ENCODE measurements at regions not wholly inside any gene's neighbourhood (a gene's known extent, or its start where the extent isn't known, plus 50 kb on each side); places are given as distances from the start of the nearest gene placed in this dataset.

GRCh38 chr2:111696226-111696625 is 187.8 kb downstream of the ANAPC1 start:
- peaks cover 5% of the 10 kb centered on the region for H3K79me1 ChIP-seq (ENCODE audit: low read length)
- no peak overlapping the region for H4K91ac ChIP-seq (ENCODE audit: low read depth, low read length)
- no CpG with 5 or more reads among the region's 3 CpGs for WGBS (ENCODE audit: extremely low coverage, insufficient coverage, insufficient read length)

GRCh38 chr2:111697560-111697959 is 186.4 kb downstream of the ANAPC1 start:
- H3K79me2 ChIP-seq (ENCODE audit: control insufficient read depth, insufficient read depth, low read length, poor library complexity) = no peaks in the 10 kb centered on the region
- no peak overlapping the region for H3K23ac ChIP-seq (ENCODE audit: low read length)
- H4K8ac ChIP-seq (ENCODE audit: low read depth, low read length) = no peak overlapping the region
- no peak overlapping the region for H4K91ac ChIP-seq (ENCODE audit: low read depth, low read length)
- no peak overlapping the region for H2BK12ac ChIP-seq (ENCODE audit: low read length)
- H3K9me3 ChIP-seq (ENCODE audit: insufficient read depth, low read depth, low read length) = peaks cover 2% of the 10 kb centered on the region
- H3K36me3 ChIP-seq (ENCODE audit: control insufficient read depth in 1 of 2, insufficient read depth in 2 of 2, low read length in 2 of 2) = no peaks in the 10 kb centered on the region
- H2AFZ ChIP-seq (ENCODE audit: insufficient read depth, low read length, poor library complexity) = no peak overlapping the region
- H3K4me1 ChIP-seq (ENCODE audit: control insufficient read depth in 1 of 2, insufficient read depth in 2 of 2, low read length in 2 of 2) = peaks cover 17 to 22% of the 10 kb centered on the region in 2 experiments
- DNase-seq = no peak
- H3K9ac ChIP-seq (ENCODE audit: low read length) = no peak overlapping the region
- H2BK120ac ChIP-seq (ENCODE audit: insufficient read depth, low read length, poor library complexity) = no peak overlapping the region
- no peak overlapping the region for H3K14ac ChIP-seq (ENCODE audit: low read length)
- no peak overlapping the region for H3K4me2 ChIP-seq (ENCODE audit: low read length)
- no peaks in the 10 kb centered on the region for H3K27me3 ChIP-seq (ENCODE audit: insufficient read depth, low read length)
- H3K4ac ChIP-seq (ENCODE audit: low read depth, low read length) = no peak overlapping the region
- H3K79me1 ChIP-seq (ENCODE audit: low read length) = peaks cover 8% of the 10 kb centered on the region
- no peak overlapping the region for H3K18ac ChIP-seq (ENCODE audit: low read length)
- H2BK5ac ChIP-seq (ENCODE audit: low read depth, low read length, poor library complexity) = no peak overlapping the region
- H2AK5ac ChIP-seq (ENCODE audit: low read length) = no peak overlapping the region
- H4K12ac ChIP-seq (ENCODE audit: low read depth, low read length) = no peak overlapping the region
- WGBS (ENCODE audit: extremely low coverage, insufficient coverage, insufficient read length) = no CpG with 5 or more reads among the region's 8 CpGs
- no peak overlapping the region for H3K4me3 ChIP-seq (ENCODE audit: low read depth, low read length)
- no peak overlapping the region for H3K27ac ChIP-seq (ENCODE audit: low read depth, low read length)

More at GRCh38 chr2:111696226-111696625, 187.8 kb downstream of the ANAPC1 start:
- H3K27me3 ChIP-seq (ENCODE audit: insufficient read depth, low read length) = no peaks in the 10 kb centered on the region
- no peak overlapping the region for H2BK120ac ChIP-seq (ENCODE audit: insufficient read depth, low read length, poor library complexity)
- no peak overlapping the region for H3K4ac ChIP-seq (ENCODE audit: low read depth, low read length)
- H3K18ac ChIP-seq (ENCODE audit: low read length) = no peak overlapping the region
- H3K27ac ChIP-seq (ENCODE audit: low read depth, low read length) = no peak overlapping the region
- no peaks in the 10 kb centered on the region for H3K36me3 ChIP-seq (ENCODE audit: control insufficient read depth in 1 of 2, insufficient read depth in 2 of 2, low read length in 2 of 2)
- H3K9me3 ChIP-seq (ENCODE audit: insufficient read depth, low read depth, low read length) = peaks cover 2% of the 10 kb centered on the region
- H4K8ac ChIP-seq (ENCODE audit: low read depth, low read length) = no peak overlapping the region
- H2BK12ac ChIP-seq (ENCODE audit: low read length) = no peak overlapping the region
- no peak overlapping the region for H4K12ac ChIP-seq (ENCODE audit: low read depth, low read length)
- no peak for DNase-seq
- H2BK5ac ChIP-seq (ENCODE audit: low read depth, low read length, poor library complexity) = no peak overlapping the region
- no peak overlapping the region for H3K9ac ChIP-seq (ENCODE audit: low read length)
- H3K4me3 ChIP-seq (ENCODE audit: low read depth, low read length) = no peak overlapping the region
- no peak overlapping the region for H3K14ac ChIP-seq (ENCODE audit: low read length)
- no peak overlapping the region for H2AFZ ChIP-seq (ENCODE audit: insufficient read depth, low read length, poor library complexity)
- H3K4me1 ChIP-seq (ENCODE audit: control insufficient read depth in 1 of 2, insufficient read depth in 2 of 2, low read length in 2 of 2) = peaks cover 7 to 12% of the 10 kb centered on the region in 2 experiments
- H3K79me2 ChIP-seq (ENCODE audit: control insufficient read depth, insufficient read depth, low read length, poor library complexity) = no peaks in the 10 kb centered on the region
- no peak overlapping the region for H2AK5ac ChIP-seq (ENCODE audit: low read length)
- H3K4me2 ChIP-seq (ENCODE audit: low read length) = no peak overlapping the region
- no peak overlapping the region for H3K23ac ChIP-seq (ENCODE audit: low read length)

- H3K23ac ChIP-seq (ENCODE audit: low read length) = no peak overlapping the region
Observed at GRCh38 chr2:111698089-111698488, 185.9 kb downstream of the ANAPC1 start.

GRCh38 chr2:111698743-111699554 is 185.0 kb downstream of the ANAPC1 start:
- no CpG with 5 or more reads among the region's 13 CpGs for WGBS (ENCODE audit: extremely low coverage, insufficient coverage, insufficient read length)
- H3K23ac ChIP-seq (ENCODE audit: low read length) = no peak overlapping the region
- no peaks in the 10 kb centered on the region for H3K79me2 ChIP-seq (ENCODE audit: control insufficient read depth, insufficient read depth, low read length, poor library complexity)
- peak overlapping the region; percentile 6 for H2AFZ ChIP-seq (ENCODE audit: insufficient read depth, low read length, poor library complexity)
- no peaks in the 10 kb centered on the region for H3K27me3 ChIP-seq (ENCODE audit: insufficient read depth, low read length)
- no peak overlapping the region for H3K4me3 ChIP-seq (ENCODE audit: low read depth, low read length)
- peak overlapping the region; percentile 13 for H3K18ac ChIP-seq (ENCODE audit: low read length)
- H2AK5ac ChIP-seq (ENCODE audit: low read length) = peak overlapping the region; percentile 49
- H3K14ac ChIP-seq (ENCODE audit: low read length) = peak overlapping the region; percentile 63
- peak overlapping the region; percentile 32 for H2BK12ac ChIP-seq (ENCODE audit: low read length)
- no peak overlapping the region for H2BK120ac ChIP-seq (ENCODE audit: insufficient read depth, low read length, poor library complexity)
- H2BK5ac ChIP-seq (ENCODE audit: low read depth, low read length, poor library complexity) = peak overlapping the region; percentile 13
- peaks cover 8% of the 10 kb centered on the region for H3K79me1 ChIP-seq (ENCODE audit: low read length)
- DNase-seq = peak; percentile 38 to 70
- H3K36me3 ChIP-seq (ENCODE audit: control insufficient read depth in 1 of 2, insufficient read depth in 2 of 2, low read length in 2 of 2) = no peaks in the 10 kb centered on the region
- H3K4ac ChIP-seq (ENCODE audit: low read depth, low read length) = no peak overlapping the region
- H3K4me1 ChIP-seq (ENCODE audit: control insufficient read depth in 1 of 2, insufficient read depth in 2 of 2, low read length in 2 of 2) = peaks cover 25 to 29% of the 10 kb centered on the region in 2 experiments
- H3K9me3 ChIP-seq (ENCODE audit: insufficient read depth, low read depth, low read length) = peaks cover 2% of the 10 kb centered on the region
- no peak overlapping the region for H3K27ac ChIP-seq (ENCODE audit: low read depth, low read length)
- H4K8ac ChIP-seq (ENCODE audit: low read depth, low read length) = peak overlapping the region; percentile 31
- no peak overlapping the region for H4K12ac ChIP-seq (ENCODE audit: low read depth, low read length)
- H3K4me2 ChIP-seq (ENCODE audit: low read length) = no peak overlapping the region
- H4K91ac ChIP-seq (ENCODE audit: low read depth, low read length) = peak overlapping the region; percentile 72
- no peak overlapping the region for H3K9ac ChIP-seq (ENCODE audit: low read length)

More at GRCh38 chr2:111698089-111698488, 185.9 kb downstream of the ANAPC1 start:
- no peak overlapping the region for H2AFZ ChIP-seq (ENCODE audit: insufficient read depth, low read length, poor library complexity)
- H3K4ac ChIP-seq (ENCODE audit: low read depth, low read length) = no peak overlapping the region
- H4K12ac ChIP-seq (ENCODE audit: low read depth, low read length) = no peak overlapping the region
- peak overlapping the region; percentile 62 for H2BK5ac ChIP-seq (ENCODE audit: low read depth, low read length, poor library complexity)
- peak overlapping the region; percentile 47 for H3K14ac ChIP-seq (ENCODE audit: low read length)
- no peak overlapping the region for H4K91ac ChIP-seq (ENCODE audit: low read depth, low read length)
- H3K4me3 ChIP-seq (ENCODE audit: low read depth, low read length) = no peak overlapping the region
- peak overlapping the region; percentile 65 for H2BK120ac ChIP-seq (ENCODE audit: insufficient read depth, low read length, poor library complexity)
- WGBS (ENCODE audit: extremely low coverage, insufficient coverage, insufficient read length) = no CpG with 5 or more reads among the region's 4 CpGs
- no peak overlapping the region for H3K9ac ChIP-seq (ENCODE audit: low read length)
- H2BK12ac ChIP-seq (ENCODE audit: low read length) = peak overlapping the region; percentile 90
- no peak overlapping the region for H3K18ac ChIP-seq (ENCODE audit: low read length)
- no peaks in the 10 kb centered on the region for H3K79me2 ChIP-seq (ENCODE audit: control insufficient read depth, insufficient read depth, low read length, poor library complexity)
- DNase-seq = no peak
- peaks cover 8% of the 10 kb centered on the region for H3K79me1 ChIP-seq (ENCODE audit: low read length)
- no peaks in the 10 kb centered on the region for H3K27me3 ChIP-seq (ENCODE audit: insufficient read depth, low read length)
- no peak overlapping the region for H3K27ac ChIP-seq (ENCODE audit: low read depth, low read length)
- H3K4me2 ChIP-seq (ENCODE audit: low read length) = no peak overlapping the region
- peaks cover 2% of the 10 kb centered on the region for H3K9me3 ChIP-seq (ENCODE audit: insufficient read depth, low read depth, low read length)
- peaks cover 19 to 24% of the 10 kb centered on the region in 2 experiments for H3K4me1 ChIP-seq (ENCODE audit: control insufficient read depth in 1 of 2, insufficient read depth in 2 of 2, low read length in 2 of 2)
- H2AK5ac ChIP-seq (ENCODE audit: low read length) = no peak overlapping the region
- H4K8ac ChIP-seq (ENCODE audit: low read depth, low read length) = no peak overlapping the region
- no peaks in the 10 kb centered on the region for H3K36me3 ChIP-seq (ENCODE audit: control insufficient read depth in 1 of 2, insufficient read depth in 2 of 2, low read length in 2 of 2)
